Body of pancreas (tissue), 4 donors: ENCODE measurements at regions not wholly inside any gene's neighbourhood (a gene's known extent, or its start where the extent isn't known, plus 50 kb on each side); places are given as distances from the start of the nearest gene placed in this dataset.

Experiments used
- POLR2A ChIP-seq, 3 donors: fragments of 450-650 bp; IDR thresholded peaks; one replicate each; pipeline ENCODE4 v1.6.1; 2016; ENCODE audit warnings: antibody characterized with exemption in 3 of 3, mild to moderate bottlenecking in 2 of 3
- TF ChIP-seq, protein P1 (sequence below), 7 experiments: fragments of 450-650 bp in 4 of 7; fragments of 200-600 bp in 3 of 7; sonication (generic) in 3 of 7; IDR thresholded peaks; one replicate each; pipeline ENCODE4 v1.5.1; 2016 to 2019; ENCODE audit warnings: antibody characterized with exemption in 7 of 7

GRCh38 chr5:154606246-154606645, 128.2 kb upstream of the HAND1 start:
- TF ChIP-seq, protein P1, sequence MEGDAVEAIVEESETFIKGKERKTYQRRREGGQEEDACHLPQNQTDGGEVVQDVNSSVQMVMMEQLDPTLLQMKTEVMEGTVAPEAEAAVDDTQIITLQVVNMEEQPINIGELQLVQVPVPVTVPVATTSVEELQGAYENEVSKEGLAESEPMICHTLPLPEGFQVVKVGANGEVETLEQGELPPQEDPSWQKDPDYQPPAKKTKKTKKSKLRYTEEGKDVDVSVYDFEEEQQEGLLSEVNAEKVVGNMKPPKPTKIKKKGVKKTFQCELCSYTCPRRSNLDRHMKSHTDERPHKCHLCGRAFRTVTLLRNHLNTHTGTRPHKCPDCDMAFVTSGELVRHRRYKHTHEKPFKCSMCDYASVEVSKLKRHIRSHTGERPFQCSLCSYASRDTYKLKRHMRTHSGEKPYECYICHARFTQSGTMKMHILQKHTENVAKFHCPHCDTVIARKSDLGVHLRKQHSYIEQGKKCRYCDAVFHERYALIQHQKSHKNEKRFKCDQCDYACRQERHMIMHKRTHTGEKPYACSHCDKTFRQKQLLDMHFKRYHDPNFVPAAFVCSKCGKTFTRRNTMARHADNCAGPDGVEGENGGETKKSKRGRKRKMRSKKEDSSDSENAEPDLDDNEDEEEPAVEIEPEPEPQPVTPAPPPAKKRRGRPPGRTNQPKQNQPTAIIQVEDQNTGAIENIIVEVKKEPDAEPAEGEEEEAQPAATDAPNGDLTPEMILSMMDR (IDR thresholded peaks at IDR 0.05), result no peak
- no peak for TF ChIP-seq POLR2A (IDR thresholded peaks at IDR 0.05)
